Choroid plexus epithelial cell (primary cell): ENCODE measurements at regions not wholly inside any gene's neighbourhood (a gene's known extent, or its start where the extent isn't known, plus 50 kb on each side); places are given as distances from the start of the nearest gene placed in this dataset.
"Not testable (repeated sequence)": the region's sequence is repeated elsewhere in the genome, so short reads cannot be mapped to it uniquely, and the experiment has no call there.

ENCODE experiments used
- DNase-seq: peaks from one replicate; pipeline ENCODE4 v3.0.0-alpha.2; 2010; ENCODE audit warnings: low read depth
- H3K4me3 ChIP-seq: 2 replicates; pipeline ENCODE4 v1.5.1; 2011; ENCODE audit warnings: low read depth, mild to moderate bottlenecking, control low read depth, low read length, moderate library complexity
- TF ChIP-seq, protein P1 (sequence below): conservative IDR thresholded peaks from 2 replicates; pipeline ENCODE4 v1.5.1; 2011; ENCODE audit warnings: low read depth, mild to moderate bottlenecking, control low read depth, inconsistent platforms, low read length, moderate library complexity

DNA sequence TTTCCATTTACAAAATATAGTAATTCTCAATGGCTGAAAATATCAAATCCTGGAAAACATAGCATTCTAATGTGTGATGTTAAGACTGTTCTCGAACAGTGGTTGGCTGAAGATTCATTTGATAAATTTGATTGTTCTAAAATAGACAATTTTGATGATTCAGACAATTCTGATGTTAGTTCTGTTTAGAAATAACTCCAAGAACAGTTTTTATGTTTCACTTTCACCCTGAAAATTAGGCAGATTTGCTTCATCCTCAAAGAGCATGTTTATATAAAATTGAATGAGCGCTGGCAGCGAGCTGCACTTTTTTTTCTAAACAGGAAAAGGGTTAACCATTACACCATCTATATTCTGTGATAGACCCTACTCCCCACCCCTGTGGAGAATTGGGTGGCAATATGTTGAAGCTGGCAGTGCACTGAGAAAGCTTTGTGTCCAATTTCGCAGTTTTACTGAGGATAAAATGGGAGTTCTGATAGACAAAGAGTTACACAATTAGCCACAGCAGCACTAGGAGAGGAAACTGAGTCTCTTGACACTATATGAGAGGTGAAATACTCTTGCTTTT, 69.6 kb upstream of the TMED7 start:
- no peak overlapping the region for H3K4me3 ChIP-seq
- no peak for DNase-seq
- TF ChIP-seq, protein P1, sequence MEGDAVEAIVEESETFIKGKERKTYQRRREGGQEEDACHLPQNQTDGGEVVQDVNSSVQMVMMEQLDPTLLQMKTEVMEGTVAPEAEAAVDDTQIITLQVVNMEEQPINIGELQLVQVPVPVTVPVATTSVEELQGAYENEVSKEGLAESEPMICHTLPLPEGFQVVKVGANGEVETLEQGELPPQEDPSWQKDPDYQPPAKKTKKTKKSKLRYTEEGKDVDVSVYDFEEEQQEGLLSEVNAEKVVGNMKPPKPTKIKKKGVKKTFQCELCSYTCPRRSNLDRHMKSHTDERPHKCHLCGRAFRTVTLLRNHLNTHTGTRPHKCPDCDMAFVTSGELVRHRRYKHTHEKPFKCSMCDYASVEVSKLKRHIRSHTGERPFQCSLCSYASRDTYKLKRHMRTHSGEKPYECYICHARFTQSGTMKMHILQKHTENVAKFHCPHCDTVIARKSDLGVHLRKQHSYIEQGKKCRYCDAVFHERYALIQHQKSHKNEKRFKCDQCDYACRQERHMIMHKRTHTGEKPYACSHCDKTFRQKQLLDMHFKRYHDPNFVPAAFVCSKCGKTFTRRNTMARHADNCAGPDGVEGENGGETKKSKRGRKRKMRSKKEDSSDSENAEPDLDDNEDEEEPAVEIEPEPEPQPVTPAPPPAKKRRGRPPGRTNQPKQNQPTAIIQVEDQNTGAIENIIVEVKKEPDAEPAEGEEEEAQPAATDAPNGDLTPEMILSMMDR = no peak

DNA sequence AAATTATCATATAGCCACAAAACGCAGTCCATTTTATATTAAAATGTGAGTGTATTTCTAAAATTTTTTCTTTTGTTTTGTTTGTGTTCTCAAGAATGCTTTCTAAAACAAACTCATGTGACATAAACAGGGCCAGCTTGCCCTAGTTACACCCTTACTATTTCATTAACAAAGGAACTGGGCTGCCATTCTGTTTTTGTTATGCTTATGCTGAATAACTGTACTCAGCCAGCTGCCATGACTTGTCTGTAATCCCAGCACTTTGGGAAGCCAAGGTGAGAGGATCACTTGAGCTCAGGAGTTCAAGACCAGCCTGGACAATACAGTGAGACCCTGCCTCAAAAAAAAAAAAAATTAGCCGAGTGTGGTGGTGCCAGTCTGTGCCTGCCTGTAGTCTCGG, 66.0 kb upstream of the TMED7 start:
- H3K4me3 ChIP-seq, DNase-seq: not testable (repeated sequence)

DNA sequence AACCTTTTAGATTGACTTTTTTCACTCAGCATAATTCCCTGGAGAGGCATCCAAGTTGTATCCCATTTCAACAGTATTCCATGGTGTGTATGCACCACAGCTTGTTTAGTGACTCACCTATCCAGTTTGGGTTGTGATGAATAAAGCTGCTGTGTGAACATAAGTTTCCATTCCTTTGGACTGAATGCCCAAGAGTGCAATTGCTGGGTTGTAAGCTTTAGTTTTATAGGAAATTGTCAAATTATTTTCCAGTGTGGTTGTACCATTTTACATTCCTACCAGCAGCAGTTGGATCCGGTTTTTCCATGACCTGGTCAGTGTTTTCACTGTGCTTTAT, 60.9 kb upstream of the TMED7 start:
- TF ChIP-seq, protein P1 = no peak
- no peak overlapping the region for H3K4me3 ChIP-seq
- DNase-seq = peak; percentile 4

DNA sequence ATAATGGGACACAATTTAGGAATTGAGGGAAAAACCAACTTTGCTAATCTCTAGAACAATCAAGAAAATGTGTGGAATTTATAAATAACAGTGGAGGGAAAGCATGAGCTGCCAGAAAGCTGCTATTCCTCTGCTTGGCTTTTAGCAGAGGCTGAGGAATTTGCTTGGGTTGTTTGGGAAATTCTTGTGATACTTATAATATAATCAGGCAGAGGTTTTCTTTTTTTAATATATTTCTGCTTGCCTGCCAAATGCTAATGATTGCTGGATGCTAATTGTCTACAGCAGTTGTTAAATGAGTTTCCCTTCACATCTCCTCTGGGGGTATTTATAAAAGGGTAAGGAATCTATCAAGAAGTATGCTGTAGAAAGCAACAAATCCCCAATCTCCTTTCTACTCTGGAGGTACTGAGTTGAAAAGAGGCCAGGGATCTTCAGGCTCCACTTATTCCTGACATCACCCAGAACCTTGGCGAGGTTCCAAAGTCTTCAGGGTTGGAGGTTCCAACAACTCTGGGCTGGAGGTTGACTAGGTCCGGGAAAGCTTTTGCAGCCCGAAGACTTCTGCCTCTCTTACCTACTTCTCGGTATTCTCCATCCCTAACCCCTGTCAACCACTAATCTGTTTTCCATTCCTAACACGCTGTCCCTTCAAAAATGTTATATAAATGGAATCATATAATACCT, 60.4 kb upstream of the TMED7 start:
- TF ChIP-seq, protein P1 = no peak
- peak; percentile 20 for DNase-seq
- H3K4me3 ChIP-seq = no peak overlapping the region

DNA sequence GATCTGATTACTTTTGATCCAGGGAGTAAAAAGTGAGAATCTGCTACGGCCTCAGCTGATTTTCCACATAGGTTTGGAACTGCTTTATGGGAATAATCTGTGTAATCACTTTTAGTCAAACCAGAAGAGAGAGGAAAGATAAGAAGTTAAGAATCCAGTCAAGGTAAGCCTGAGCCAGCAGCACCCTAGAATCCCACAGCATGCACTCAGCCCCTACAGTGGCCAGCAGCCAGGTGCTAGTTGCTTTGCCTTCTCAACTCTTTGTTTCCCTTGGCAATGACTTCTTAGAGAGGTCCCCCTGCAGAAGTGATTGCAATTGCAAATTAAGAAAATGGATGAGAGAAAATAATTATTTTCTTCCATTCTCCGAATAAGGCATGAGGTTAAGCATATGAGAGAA, 59.7 kb upstream of the TMED7 start:
- H3K4me3 ChIP-seq = no peak overlapping the region

DNA sequence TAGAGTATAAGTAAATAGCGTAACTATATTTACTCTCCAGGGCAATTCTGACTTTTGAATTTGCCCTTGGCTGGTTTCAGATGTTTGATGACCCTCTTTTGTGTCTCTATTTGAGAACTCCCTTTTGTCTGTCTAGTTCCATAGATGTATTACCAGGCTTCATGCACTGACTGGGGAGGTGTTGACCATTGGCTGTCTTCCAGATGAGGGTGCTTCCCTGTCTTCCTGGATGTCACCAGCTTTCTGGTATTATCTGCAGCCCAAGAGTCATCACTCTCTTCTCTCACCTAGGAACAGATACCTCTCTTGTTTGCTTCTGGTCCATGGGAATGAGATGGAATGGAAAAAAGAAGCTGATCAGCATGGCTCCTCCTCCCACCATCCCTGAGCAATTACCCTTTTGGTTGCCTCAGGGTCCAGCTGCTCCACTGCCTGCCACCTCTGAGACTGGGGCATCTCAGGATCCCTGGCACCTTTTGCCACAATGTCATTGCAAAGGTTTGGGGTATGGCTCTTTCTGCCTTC, 58.7 kb upstream of the TMED7 start:
- TF ChIP-seq, protein P1 = no peak
- DNase-seq = no peak

More for the DNA sequence above, 59.7 kb upstream of the TMED7 start:
- no peak for DNase-seq
- TF ChIP-seq, protein P1 = no peak

DNA sequence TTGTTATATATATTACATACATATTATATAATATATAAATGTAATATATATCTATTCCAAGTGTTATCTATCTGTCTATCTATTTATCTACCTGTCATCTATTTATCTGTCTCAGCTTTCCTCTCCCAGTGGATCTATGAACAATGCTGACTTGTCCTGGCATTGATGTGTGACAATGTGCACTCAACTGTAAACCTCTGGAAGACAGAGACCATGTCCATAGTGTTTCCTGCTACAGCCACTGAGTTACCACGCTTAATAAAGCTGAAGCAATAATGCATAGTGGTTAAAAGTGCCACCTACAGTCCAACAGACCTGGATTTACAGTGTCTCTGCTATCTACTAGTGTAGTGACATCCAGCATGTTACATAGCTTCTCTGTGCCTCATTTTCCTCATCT, 57.2 kb upstream of the TMED7 start:
- TF ChIP-seq, protein P1 = no peak
- H3K4me3 ChIP-seq = no peak overlapping the region
- DNase-seq = no peak

More for the DNA sequence above, 58.7 kb upstream of the TMED7 start:
- H3K4me3 ChIP-seq = no peak overlapping the region
